Fibroblast of skin of back (primary cell): ENCODE measurements at regions not wholly inside any gene's neighbourhood (a gene's known extent, or its start where the extent isn't known, plus 50 kb on each side); places are given as distances from the start of the nearest gene placed in this dataset.
"Not testable (repeated sequence)": the region's sequence is repeated elsewhere in the genome, so short reads cannot be mapped to it uniquely, and the experiment has no call there.

Source experiments
- DNase-seq: peaks from one replicate; pipeline ENCODE4 v3.0.0-alpha.2; 2013

- DNase-seq: peak; percentile 10
These were observed 403.8 kb upstream of the EPHA3 start for GRCh38 chr3:88703501-88704059.

GRCh38 chr3:88704338-88704737 lies 403.1 kb upstream of the EPHA3 start:
- no peak for DNase-seq

GRCh38 chr3:88707837-88708236 lies 399.6 kb upstream of the EPHA3 start:
- no peak for DNase-seq

- no peak for DNase-seq
These were observed 394.9 kb upstream of the EPHA3 start for GRCh38 chr3:88712552-88712951.

- peak; percentile 93 for DNase-seq
These were observed 394.2 kb upstream of the EPHA3 start for GRCh38 chr3:88713233-88713691.

- DNase-seq: no peak
These were observed 381.8 kb upstream of the EPHA3 start for GRCh38 chr3:88725440-88726165.

- DNase-seq: no peak
These were observed 375.2 kb upstream of the EPHA3 start for GRCh38 chr3:88732186-88732585.

GRCh38 chr3:88742106-88742505 lies 365.3 kb upstream of the EPHA3 start:
- peak; percentile 2 for DNase-seq

- no peak for DNase-seq
These were observed 364.5 kb upstream of the EPHA3 start for GRCh38 chr3:88742674-88743507.

- no peak for DNase-seq
These were observed 362.5 kb upstream of the EPHA3 start for GRCh38 chr3:88744896-88745295.

- not testable (repeated sequence) for DNase-seq
These were observed 360.3 kb upstream of the EPHA3 start for GRCh38 chr3:88747145-88747544.

GRCh38 chr3:88758676-88759075 lies 348.7 kb upstream of the EPHA3 start:
- no peak for DNase-seq

GRCh38 chr3:88767746-88768145 lies 339.7 kb upstream of the EPHA3 start:
- DNase-seq: peak; percentile 7

GRCh38 chr3:88773766-88774165 lies 333.7 kb upstream of the EPHA3 start:
- no peak for DNase-seq

- no peak for DNase-seq
These were observed 332.3 kb upstream of the EPHA3 start for GRCh38 chr3:88775026-88775690.

- DNase-seq: no peak
These were observed 327.9 kb upstream of the EPHA3 start for GRCh38 chr3:88779482-88779881.

GRCh38 chr3:88784925-88785324 lies 322.5 kb upstream of the EPHA3 start:
- DNase-seq: no peak

- DNase-seq: no peak
These were observed 321.6 kb upstream of the EPHA3 start for GRCh38 chr3:88785841-88786240.

GRCh38 chr3:88795503-88795902 lies 311.9 kb upstream of the EPHA3 start:
- no peak for DNase-seq

GRCh38 chr3:88807491-88808105 lies 299.8 kb upstream of the EPHA3 start:
- peak; percentile 85 for DNase-seq

- peak; percentile 66 for DNase-seq
These were observed 297.4 kb upstream of the EPHA3 start for GRCh38 chr3:88809993-88810392.

- peak; percentile 65 for DNase-seq
These were observed 297.0 kb upstream of the EPHA3 start for GRCh38 chr3:88810455-88810854.

- DNase-seq: no peak
These were observed 296.3 kb upstream of the EPHA3 start for GRCh38 chr3:88811096-88811495.
